ENCODE measurements at regions not wholly inside any gene's neighbourhood (a gene's known extent, or its start where the extent isn't known, plus 50 kb on each side); places are given as distances from the start of the nearest gene placed in this dataset.

DNA sequence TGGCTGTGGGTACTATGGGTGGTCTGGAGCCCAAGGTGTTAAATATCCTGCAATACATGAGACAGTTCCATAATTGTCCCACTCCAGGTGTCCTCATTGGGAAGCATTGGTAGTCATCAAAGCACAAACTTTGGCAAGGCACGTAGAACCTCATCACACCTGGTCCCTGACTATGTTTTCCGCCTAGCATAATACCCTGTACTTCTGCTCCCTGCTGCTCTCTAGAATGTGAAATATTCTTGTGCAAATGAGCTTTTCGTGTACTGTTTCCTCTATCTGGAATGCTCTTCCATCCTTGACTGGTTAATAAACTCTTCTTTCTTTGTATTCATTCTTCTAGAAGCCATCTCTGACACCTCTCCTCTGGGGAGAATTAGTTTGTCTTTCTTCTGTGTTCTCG lies 103.2 kb downstream of the EBLN2 start:
- Mint-ChIP-seq H3K27me3 (ENCODE audit: insufficient read depth, low read depth) (peaks cover 6% of the 10 kb centered on the region), H3K27ac (no peak overlapping the region), H3K4me3 (no peak overlapping the region), H3K36me3 (no peaks in the 10 kb centered on the region), H3K9me3 (peaks cover 15% of the 10 kb centered on the region), H3K4me1 (peaks cover 4% of the 10 kb centered on the region)
- TF ChIP-seq EZH2phosphoT487 (IDR thresholded peaks at IDR 0.05) (no peak), EZH2 (IDR thresholded peaks at IDR 0.05) (no peak)
- TF ChIP-seq, protein P1, sequence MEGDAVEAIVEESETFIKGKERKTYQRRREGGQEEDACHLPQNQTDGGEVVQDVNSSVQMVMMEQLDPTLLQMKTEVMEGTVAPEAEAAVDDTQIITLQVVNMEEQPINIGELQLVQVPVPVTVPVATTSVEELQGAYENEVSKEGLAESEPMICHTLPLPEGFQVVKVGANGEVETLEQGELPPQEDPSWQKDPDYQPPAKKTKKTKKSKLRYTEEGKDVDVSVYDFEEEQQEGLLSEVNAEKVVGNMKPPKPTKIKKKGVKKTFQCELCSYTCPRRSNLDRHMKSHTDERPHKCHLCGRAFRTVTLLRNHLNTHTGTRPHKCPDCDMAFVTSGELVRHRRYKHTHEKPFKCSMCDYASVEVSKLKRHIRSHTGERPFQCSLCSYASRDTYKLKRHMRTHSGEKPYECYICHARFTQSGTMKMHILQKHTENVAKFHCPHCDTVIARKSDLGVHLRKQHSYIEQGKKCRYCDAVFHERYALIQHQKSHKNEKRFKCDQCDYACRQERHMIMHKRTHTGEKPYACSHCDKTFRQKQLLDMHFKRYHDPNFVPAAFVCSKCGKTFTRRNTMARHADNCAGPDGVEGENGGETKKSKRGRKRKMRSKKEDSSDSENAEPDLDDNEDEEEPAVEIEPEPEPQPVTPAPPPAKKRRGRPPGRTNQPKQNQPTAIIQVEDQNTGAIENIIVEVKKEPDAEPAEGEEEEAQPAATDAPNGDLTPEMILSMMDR (IDR thresholded peaks at IDR 0.05) = no peak
- H3K9me3 ChIP-seq (ENCODE audit: low read depth) = no peaks in the 10 kb centered on the region
- no peaks in the 10 kb centered on the region for H4K20me1 ChIP-seq (ENCODE audit: low read depth)
- no peak overlapping the region for H3K4me2 ChIP-seq
- peaks cover 10% of the 10 kb centered on the region for H3K4me1 ChIP-seq
- no peaks in the 10 kb centered on the region for H3K79me2 ChIP-seq (ENCODE audit: low read depth)
- H3K27me3 ChIP-seq = no peaks in the 10 kb centered on the region
- DNase-seq (ENCODE audit: low spot score) = no peak
- no peak overlapping the region for H3K4me3 ChIP-seq
- no peaks in the 10 kb centered on the region for H3K36me3 ChIP-seq
- no peak overlapping the region for H3K9ac ChIP-seq
- H2AFZ ChIP-seq (replicated peaks) = no peak overlapping the region
- no peak overlapping the region for H3K27ac ChIP-seq
- H3F3A ChIP-seq (ENCODE audit: low read depth) = peaks cover 8% of the 10 kb centered on the region

DNA sequence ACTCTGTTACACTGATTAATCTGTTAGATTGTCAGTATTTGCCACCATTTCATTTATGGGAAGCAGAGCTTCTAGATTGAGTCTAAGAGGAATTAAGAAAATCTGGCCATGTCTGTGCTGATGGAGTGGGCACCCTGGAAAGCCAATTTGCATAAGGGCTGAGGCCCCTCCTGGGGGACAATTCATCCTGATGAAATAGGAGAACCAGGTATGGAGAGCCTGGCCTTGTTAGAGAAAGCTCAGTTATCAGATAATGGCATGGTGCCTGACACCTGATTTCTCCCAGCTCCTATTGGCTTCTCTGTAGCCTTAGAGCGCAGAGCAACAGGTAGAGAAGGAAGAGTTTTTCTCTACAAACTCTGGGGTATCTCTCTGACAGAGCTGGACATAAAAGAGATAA lies 114.2 kb downstream of the EBLN2 start:
- Mint-ChIP-seq H3K27me3 (ENCODE audit: insufficient read depth, low read depth) (no peaks in the 10 kb centered on the region), H3K9me3 (no peaks in the 10 kb centered on the region), H3K4me3 (no peak overlapping the region), H3K27ac (no peak overlapping the region), H3K36me3 (no peaks in the 10 kb centered on the region), H3K4me1 (no peaks in the 10 kb centered on the region)
- Histone ChIP-seq H3K27ac (no peak overlapping the region), H4K20me1 (ENCODE audit: low read depth) (no peaks in the 10 kb centered on the region), H3K79me2 (ENCODE audit: low read depth) (no peaks in the 10 kb centered on the region), H3K9ac (no peak overlapping the region), H3F3A (ENCODE audit: low read depth) (no peaks in the 10 kb centered on the region), H3K4me3 (no peak overlapping the region), H3K9me3 (ENCODE audit: low read depth) (no peaks in the 10 kb centered on the region), H3K36me3 (no peaks in the 10 kb centered on the region), H3K27me3 (no peaks in the 10 kb centered on the region), H3K4me2 (no peak overlapping the region), H2AFZ (replicated peaks) (peak overlapping the region; percentile 12), H3K4me1 (peaks cover 6% of the 10 kb centered on the region)
- TF ChIP-seq EZH2 (IDR thresholded peaks at IDR 0.05) = no peak
- TF ChIP-seq EZH2phosphoT487 (IDR thresholded peaks at IDR 0.05) = no peak
- TF ChIP-seq, protein P1 (IDR thresholded peaks at IDR 0.05) = no peak
- DNase-seq (ENCODE audit: low spot score) = no peak

DNA sequence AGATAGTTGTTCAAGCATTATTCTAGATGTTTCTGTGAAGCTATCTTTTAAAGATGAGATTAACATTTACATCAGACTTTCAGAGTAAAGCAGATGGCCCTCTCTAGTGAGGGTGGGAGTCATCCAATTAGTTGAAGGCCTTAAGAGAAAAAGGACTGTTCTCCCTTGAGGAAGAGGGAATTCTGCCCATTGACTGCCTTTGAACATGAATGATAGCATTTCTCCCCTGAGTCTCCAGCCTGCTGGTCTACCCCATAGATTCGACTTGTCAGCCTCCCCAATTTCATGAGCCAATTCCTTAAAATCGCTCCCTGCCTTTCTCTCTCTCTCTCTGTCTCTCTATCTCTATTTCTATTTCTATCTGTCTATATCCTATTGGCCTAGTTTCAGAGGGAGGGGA lies 115.5 kb downstream of the EBLN2 start:
- H3K36me3 ChIP-seq = no peaks in the 10 kb centered on the region
- H3K36me3 Mint-ChIP-seq = no peaks in the 10 kb centered on the region
- H3K27me3 Mint-ChIP-seq (ENCODE audit: insufficient read depth, low read depth) = no peaks in the 10 kb centered on the region
- no peak overlapping the region for H2AFZ ChIP-seq (replicated peaks)
- H3K4me3 ChIP-seq = no peak overlapping the region
- no peaks in the 10 kb centered on the region for H3K79me2 ChIP-seq (ENCODE audit: low read depth)
- no peaks in the 10 kb centered on the region for H3K9me3 Mint-ChIP-seq
- no peak overlapping the region for H3K9ac ChIP-seq
- no peaks in the 10 kb centered on the region for H3K4me1 Mint-ChIP-seq
- no peak overlapping the region for H3K4me3 Mint-ChIP-seq
- DNase-seq (ENCODE audit: low spot score) = no peak
- no peaks in the 10 kb centered on the region for H3F3A ChIP-seq (ENCODE audit: low read depth)
- H3K9me3 ChIP-seq (ENCODE audit: low read depth) = no peaks in the 10 kb centered on the region
- peak overlapping the region; percentile 1 for H3K27ac Mint-ChIP-seq
- H3K27me3 ChIP-seq = no peaks in the 10 kb centered on the region
- no peaks in the 10 kb centered on the region for H4K20me1 ChIP-seq (ENCODE audit: low read depth)
- peaks cover 6% of the 10 kb centered on the region for H3K4me1 ChIP-seq
- no peak overlapping the region for H3K27ac ChIP-seq
- no peak overlapping the region for H3K4me2 ChIP-seq
- no peak for TF ChIP-seq EZH2phosphoT487 (IDR thresholded peaks at IDR 0.05)
- TF ChIP-seq, protein P1 (IDR thresholded peaks at IDR 0.05) = no peak
- no peak for TF ChIP-seq EZH2 (IDR thresholded peaks at IDR 0.05)

Data from neural progenitor cell (in vitro differentiated cells).